ENCODE measurements at regions not wholly inside any gene's neighbourhood (a gene's known extent, or its start where the extent isn't known, plus 50 kb on each side); places are given as distances from the start of the nearest gene placed in this dataset.

- no peak overlapping the region for H3K4me2 ChIP-seq (ENCODE audit: low read depth, low read length)
- no peak overlapping the region for H3K14ac ChIP-seq (replicated peaks; ENCODE audit: low read depth, low read length)
- in situ Hi-C loops (cut with MboI; ENCODE audit: low sequenced_read_pairs) = no loop called here
- H3K27me3 ChIP-seq (ENCODE audit: control insufficient read depth, insufficient read depth, low read length) = no peaks in the 10 kb centered on the region
- H4K8ac ChIP-seq (ENCODE audit: low read depth in 2 of 2, low read length in 2 of 2) = no peak overlapping the region
- no peak overlapping the region for H2AK5ac ChIP-seq (ENCODE audit: low read depth, low read length)
- no peak overlapping the region for H3K4ac ChIP-seq (ENCODE audit: low read depth, low read length)
- H3K79me1 ChIP-seq (ENCODE audit: low read depth in 1 of 2, low read length in 2 of 2) = no peaks in the 10 kb centered on the region
- H2BK20ac ChIP-seq (ENCODE audit: low read depth, low read length) = no peak overlapping the region
- dilution Hi-C loops (cut with HindIII; ENCODE audit: low sequenced_read_pairs, unreplicated experiment) = no loop called here
- TF ChIP-seq RCOR1 (IDR thresholded peaks at IDR 0.05; ENCODE audit: insufficient replicate concordance, low read length) (no peak), MAFK (IDR thresholded peaks at IDR 0.05; ENCODE audit: low read depth, low read length) (no peak), RFX5 (IDR thresholded peaks at IDR 0.05; ENCODE audit: low read depth, low read length) (no peak), POLR2A (IDR thresholded peaks at IDR 0.05; ENCODE audit: low read depth, low read length) (no peak), SMC3 (IDR thresholded peaks at IDR 0.05; ENCODE audit: low read depth, low read length) (no peak), ELK1 (IDR thresholded peaks at IDR 0.05; ENCODE audit: borderline replicate concordance, low read depth, low read length) (no peak), CEBPB (IDR thresholded peaks at IDR 0.05; ENCODE audit: low read depth, low read length) (no peak), BHLHE40 (IDR thresholded peaks at IDR 0.05; ENCODE audit: low read depth, low read length) (no peak), MAZ (IDR thresholded peaks at IDR 0.05; ENCODE audit: borderline replicate concordance, low read depth, low read length) (no peak), CHD1 (IDR thresholded peaks at IDR 0.05; ENCODE audit: low read depth, low read length) (no peak), USF2 (IDR thresholded peaks at IDR 0.05; ENCODE audit: low read depth, low read length) (no peak), CTCF (conservative IDR thresholded peaks at IDR 0.05; ENCODE audit: low read depth, low read length) (no peak), RAD21 (IDR thresholded peaks at IDR 0.05; ENCODE audit: low read length) (no peak), NFE2L2 (IDR thresholded peaks at IDR 0.05; ENCODE audit: low read depth, low read length) (no peak), FOS (IDR thresholded peaks at IDR 0.05; ENCODE audit: low read depth, low read length) (no peak), MXI1 (IDR thresholded peaks at IDR 0.05; ENCODE audit: borderline replicate concordance, low read depth, low read length) (no peak)
- H3K9me3 ChIP-seq (ENCODE audit: control insufficient read depth, insufficient read depth, low read length) = no peaks in the 10 kb centered on the region
- no peak overlapping the region for H3K56ac ChIP-seq (ENCODE audit: extremely low read depth, insufficient read depth, low read length)
- 80% methylated on average over 1 of the region's 5 CpGs; no CpG with 5 or more reads in 1 of the 2 experiments for WGBS, 2 experiments (ENCODE audit: extremely low coverage in 2 of 2, insufficient read length in 1 of 2)
- H2AK9ac ChIP-seq (replicated peaks; ENCODE audit: low read depth, low read length, poor library complexity) = no peak overlapping the region
- no peaks in the 10 kb centered on the region for H3K4me1 ChIP-seq (ENCODE audit: control insufficient read depth, insufficient read depth, low read length)
- H3K36me3 ChIP-seq (ENCODE audit: control insufficient read depth, insufficient read depth, low read length) = no peaks in the 10 kb centered on the region
- CTCF ChIA-PET = no interaction called here
- no peak overlapping the region for H4K91ac ChIP-seq (ENCODE audit: insufficient read depth, low read depth, low read length)
- no TSS peak for BruUV-seq (replicated peaks)
- H3K18ac ChIP-seq (ENCODE audit: low read depth, low read length) = no peak overlapping the region
- DNase-seq = no peak
- H3K4me3 ChIP-seq (ENCODE audit: insufficient read depth, low read depth, low read length) = no peak overlapping the region
- no peak overlapping the region for H4K5ac ChIP-seq (ENCODE audit: low read depth, low read length)
- no peak overlapping the region for H2BK5ac ChIP-seq (ENCODE audit: low read depth, low read length, poor library complexity, severe bottlenecking)
- no peak for ATAC-seq (ENCODE audit: low read depth)
- POLR2A ChIA-PET (ENCODE audit: unreplicated experiment) = no interaction called here
- no peak overlapping the region for H2BK120ac ChIP-seq (ENCODE audit: low read depth, low read length)
- H2AFZ ChIP-seq (replicated peaks; ENCODE audit: low read length, poor library complexity) = no peak overlapping the region
- intact Hi-C loops (cut with micrococcal nuclease) = no loop called here
- H4K20me1 ChIP-seq (ENCODE audit: insufficient read depth, low read length) = no peaks in the 10 kb centered on the region
- no peak overlapping the region for H2BK15ac ChIP-seq (ENCODE audit: low read depth, low read length)
- H3K9me1 ChIP-seq (ENCODE audit: insufficient read depth, low read length) = no peaks in the 10 kb centered on the region
- H3K27ac ChIP-seq (ENCODE audit: insufficient read depth, low read length) = no peak overlapping the region
- no peak overlapping the region for H3K9ac ChIP-seq (ENCODE audit: low read depth, low read length)
- no peak overlapping the region for H3K23ac ChIP-seq (ENCODE audit: low read depth, low read length)
Measured at GRCh38 chr2:22056621-22057132, 932.9 kb downstream of the TDRD15 start.

Measured in IMR-90 (cell line).